Calu3 (cell line): ENCODE measurements at regions not wholly inside any gene's neighbourhood (a gene's known extent, or its start where the extent isn't known, plus 50 kb on each side); places are given as distances from the start of the nearest gene placed in this dataset.

ENCODE experiments used
- BruUV-seq: library from RNA; stranded (reverse); fragments of 400-500 nt; replicated peaks from 2 replicates; lab custom pipeline; 2021; lab: Mats Ljungman, UMichigan
- CTCF ChIA-PET: fragments of 300-600 bp; sonication (Branson Sonifier 250); formaldehyde crosslinking; loops from one replicate; lab custom pipeline; 2022; ENCODE audit warnings: antibody characterized with exemption; lab: Charles Lee
- DNase-seq: peaks from one replicate; pipeline ENCODE4 v3.0.0; 2022
- H3K27ac Mint-ChIP-seq: one replicate; pipeline ENCODE4 v1.8.0; 2022; ENCODE audit warnings: mixed read lengths; ENCODE audit not compliant: unreplicated experiment
- H3K27me3 Mint-ChIP-seq: one replicate; pipeline ENCODE4 v1.8.0; 2022; ENCODE audit warnings: mixed read lengths; ENCODE audit not compliant: unreplicated experiment
- H3K36me3 Mint-ChIP-seq: one replicate; pipeline ENCODE4 v1.8.0; 2022; ENCODE audit warnings: mild to moderate bottlenecking, moderate library complexity, mixed read lengths; ENCODE audit not compliant: insufficient read depth, unreplicated experiment
- H3K4me1 Mint-ChIP-seq: one replicate; pipeline ENCODE4 v1.8.0; 2022; ENCODE audit warnings: mild to moderate bottlenecking, low read depth, mixed read lengths; ENCODE audit not compliant: unreplicated experiment
- H3K4me3 Mint-ChIP-seq: one replicate; pipeline ENCODE4 v1.8.0; 2022; ENCODE audit warnings: mild to moderate bottlenecking, low read depth, moderate library complexity, mixed read lengths; ENCODE audit not compliant: unreplicated experiment
- H3K9me3 Mint-ChIP-seq: one replicate; pipeline ENCODE4 v1.8.0; 2022; ENCODE audit warnings: low read depth, mixed read lengths; ENCODE audit not compliant: unreplicated experiment
- CTCF ChIP-seq: fragments of 200-600 bp; IDR thresholded peaks from one replicate; pipeline ENCODE4 v1.8.0; 2022; ENCODE audit warnings: antibody characterized with exemption; ENCODE audit not compliant: unreplicated experiment
- intact Hi-C: fragments of 100-400 bp; cut with micrococcal nuclease; formaldehyde crosslinking; loops from one replicate; pipeline ENCODE4 v1.10.0; 2022; ENCODE audit not compliant: unreplicated experiment

- no peak for TF ChIP-seq CTCF
- CTCF ChIA-PET = no interaction called here
- BruUV-seq = no TSS peak
These were observed 66.6 kb upstream of the SMARCA2 start for GRCh38 chr9:1948541-1948940.

GRCh38 chr9:1951446-1951845 lies 63.7 kb upstream of the SMARCA2 start:
- peaks cover 2% of the 10 kb centered on the region for H3K9me3 Mint-ChIP-seq
- no peak overlapping the region for H3K4me3 Mint-ChIP-seq
- CTCF ChIA-PET = no interaction called here
- no peaks in the 10 kb centered on the region for H3K4me1 Mint-ChIP-seq
- no peaks in the 10 kb centered on the region for H3K36me3 Mint-ChIP-seq
- DNase-seq = no peak
- no TSS peak for BruUV-seq
- no peak overlapping the region for H3K27ac Mint-ChIP-seq
- no peaks in the 10 kb centered on the region for H3K27me3 Mint-ChIP-seq
- no peak for TF ChIP-seq CTCF
- intact Hi-C loops = no loop called here

More at GRCh38 chr9:1948541-1948940, 66.6 kb upstream of the SMARCA2 start:
- no peak overlapping the region for H3K27ac Mint-ChIP-seq
- no peaks in the 10 kb centered on the region for H3K27me3 Mint-ChIP-seq
- intact Hi-C loops = no loop called here
- no peak overlapping the region for H3K4me3 Mint-ChIP-seq
- H3K4me1 Mint-ChIP-seq = no peaks in the 10 kb centered on the region
- no peaks in the 10 kb centered on the region for H3K9me3 Mint-ChIP-seq
- no peak for DNase-seq
- no peaks in the 10 kb centered on the region for H3K36me3 Mint-ChIP-seq

- Mint-ChIP-seq H3K27me3 (no peaks in the 10 kb centered on the region), H3K27ac (no peak overlapping the region), H3K4me3 (no peak overlapping the region), H3K9me3 (peaks cover 2% of the 10 kb centered on the region), H3K36me3 (no peaks in the 10 kb centered on the region), H3K4me1 (no peaks in the 10 kb centered on the region)
- DNase-seq = no peak
- CTCF ChIA-PET = no interaction called here
- no TSS peak for BruUV-seq
- TF ChIP-seq CTCF = no peak
- intact Hi-C loops = no loop called here
These were observed 63.1 kb upstream of the SMARCA2 start for GRCh38 chr9:1952001-1952400.

- TF ChIP-seq CTCF = no peak
- CTCF ChIA-PET = no interaction called here
These were observed 60.9 kb upstream of the SMARCA2 start for GRCh38 chr9:1954238-1954637.

More at GRCh38 chr9:1954238-1954637, 60.9 kb upstream of the SMARCA2 start:
- no TSS peak for BruUV-seq
- H3K36me3 Mint-ChIP-seq = no peaks in the 10 kb centered on the region
- H3K27ac Mint-ChIP-seq = no peak overlapping the region
- no peak overlapping the region for H3K4me3 Mint-ChIP-seq
- H3K4me1 Mint-ChIP-seq = no peaks in the 10 kb centered on the region
- intact Hi-C loops = no loop called here
- peaks cover 2% of the 10 kb centered on the region for H3K9me3 Mint-ChIP-seq
- DNase-seq = no peak
- no peaks in the 10 kb centered on the region for H3K27me3 Mint-ChIP-seq
